Ovary (tissue), 3 donors: ENCODE measurements at regions not wholly inside any gene's neighbourhood (a gene's known extent, or its start where the extent isn't known, plus 50 kb on each side); places are given as distances from the start of the nearest gene placed in this dataset.

Experiments used
- EP300 ChIP-seq: sonication (generic); formaldehyde crosslinking; IDR thresholded peaks from one replicate; pipeline ENCODE4 v1.6.1; 2017; ENCODE audit warnings: antibody characterized with exemption
- POLR2A ChIP-seq: fragments of 450-650 bp; IDR thresholded peaks from one replicate; pipeline ENCODE4 v1.6.1; 2017; ENCODE audit warnings: antibody characterized with exemption, mild to moderate bottlenecking, moderate library complexity
- TF ChIP-seq, protein P1 (sequence below), 3 donors: fragments of 450-650 bp in 2 of 3; fragments of 200-600 bp in 1 of 3; IDR thresholded peaks; one replicate each; pipeline versions ENCODE4 v1.5.1 to v1.8.0; 2016 to 2022; ENCODE audit warnings: antibody characterized with exemption in 3 of 3, mild to moderate bottlenecking in 1 of 3
- donor health status: DM: no; HTN: no; CAD: no.

DNA sequence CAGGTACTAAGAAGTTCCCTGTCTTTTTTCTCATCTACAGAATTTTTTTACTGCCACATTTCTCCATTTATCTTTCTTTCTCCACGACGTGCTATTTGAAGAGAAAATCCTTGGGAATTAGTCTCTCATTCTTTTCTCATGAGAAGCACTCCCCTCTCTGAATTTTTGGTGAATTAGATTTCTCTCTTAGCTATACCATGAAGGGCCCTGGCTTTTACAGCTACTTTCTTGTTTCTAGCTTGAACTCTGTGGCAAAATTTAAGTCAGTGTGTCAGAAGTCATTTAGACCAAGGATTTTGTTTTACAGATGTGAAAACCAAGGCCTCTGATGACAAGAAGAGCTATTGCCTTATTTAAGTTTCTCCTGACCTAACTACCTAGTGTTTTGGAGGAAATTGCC, 213.1 kb downstream of the AEBP2 start:
- TF ChIP-seq EP300 (no peak), POLR2A (no peak)
- TF ChIP-seq, protein P1, sequence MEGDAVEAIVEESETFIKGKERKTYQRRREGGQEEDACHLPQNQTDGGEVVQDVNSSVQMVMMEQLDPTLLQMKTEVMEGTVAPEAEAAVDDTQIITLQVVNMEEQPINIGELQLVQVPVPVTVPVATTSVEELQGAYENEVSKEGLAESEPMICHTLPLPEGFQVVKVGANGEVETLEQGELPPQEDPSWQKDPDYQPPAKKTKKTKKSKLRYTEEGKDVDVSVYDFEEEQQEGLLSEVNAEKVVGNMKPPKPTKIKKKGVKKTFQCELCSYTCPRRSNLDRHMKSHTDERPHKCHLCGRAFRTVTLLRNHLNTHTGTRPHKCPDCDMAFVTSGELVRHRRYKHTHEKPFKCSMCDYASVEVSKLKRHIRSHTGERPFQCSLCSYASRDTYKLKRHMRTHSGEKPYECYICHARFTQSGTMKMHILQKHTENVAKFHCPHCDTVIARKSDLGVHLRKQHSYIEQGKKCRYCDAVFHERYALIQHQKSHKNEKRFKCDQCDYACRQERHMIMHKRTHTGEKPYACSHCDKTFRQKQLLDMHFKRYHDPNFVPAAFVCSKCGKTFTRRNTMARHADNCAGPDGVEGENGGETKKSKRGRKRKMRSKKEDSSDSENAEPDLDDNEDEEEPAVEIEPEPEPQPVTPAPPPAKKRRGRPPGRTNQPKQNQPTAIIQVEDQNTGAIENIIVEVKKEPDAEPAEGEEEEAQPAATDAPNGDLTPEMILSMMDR (IDR thresholded peaks at IDR 0.05): no peak
